Vagina (tissue), 2 donors: ENCODE measurements at regions not wholly inside any gene's neighbourhood (a gene's known extent, or its start where the extent isn't known, plus 50 kb on each side); places are given as distances from the start of the nearest gene placed in this dataset.

Experiments
- CTCF ChIP-seq, 3 experiments: fragments of 450-650 bp in 2 of 3; fragments of 200-600 bp in 1 of 3; sonication (generic) in 1 of 3; IDR thresholded peaks; one replicate each; pipeline ENCODE4 v1.5.1; 2017 to 2019; ENCODE audit warnings: antibody characterized with exemption in 3 of 3, mild to moderate bottlenecking in 2 of 3, moderate library complexity in 2 of 3
- POLR2A ChIP-seq, 2 donors: fragments of 450-650 bp; IDR thresholded peaks; one replicate each; pipeline ENCODE4 v1.6.1; 2017; ENCODE audit warnings: antibody characterized with exemption in 2 of 2, mild to moderate bottlenecking in 2 of 2, moderate library complexity in 2 of 2
- POLR2AphosphoS5 ChIP-seq, 2 donors: sonication (generic); formaldehyde crosslinking; IDR thresholded peaks; one replicate each; pipeline ENCODE4 v1.9.0; 2017; ENCODE audit warnings: antibody characterized with exemption in 2 of 2, mild to moderate bottlenecking in 2 of 2, low read depth in 1 of 2; ENCODE audit not compliant: insufficient read depth in 1 of 2

GRCh38 chr1:221031458-221032203 is 152.4 kb downstream of the HLX start:
- no peak for TF ChIP-seq CTCF (IDR thresholded peaks at IDR 0.05)
- no peak for TF ChIP-seq POLR2AphosphoS5 (IDR thresholded peaks at IDR 0.05; ENCODE audit: insufficient read depth in 1 of 2, low read depth in 1 of 2)
- no peak for TF ChIP-seq POLR2A (IDR thresholded peaks at IDR 0.05)
